ENCODE measurements at regions not wholly inside any gene's neighbourhood (a gene's known extent, or its start where the extent isn't known, plus 50 kb on each side); places are given as distances from the start of the nearest gene placed in this dataset.

- no peak for DNase-seq
These were observed 148.3 kb upstream of the TLL1 start for GRCh38 chr4:165724786-165725185.

- DNase-seq, result no peak
These were observed 147.7 kb upstream of the TLL1 start for GRCh38 chr4:165725352-165725751.

GRCh38 chr4:165726831-165727230, 146.2 kb upstream of the TLL1 start:
- no peak for DNase-seq

- DNase-seq, result no peak
These were observed 135.6 kb upstream of the TLL1 start for GRCh38 chr4:165737309-165737972.

GRCh38 chr4:165738571-165738970, 134.5 kb upstream of the TLL1 start:
- DNase-seq, result no peak

GRCh38 chr4:165740911-165741310, 132.1 kb upstream of the TLL1 start:
- no peak for DNase-seq

- DNase-seq, result no peak
These were observed 129.6 kb upstream of the TLL1 start for GRCh38 chr4:165743422-165743821.

- DNase-seq, result no peak
These were observed 128.7 kb upstream of the TLL1 start for GRCh38 chr4:165744370-165744769.

- no peak for DNase-seq
These were observed 124.7 kb upstream of the TLL1 start for GRCh38 chr4:165748321-165748720.

- no peak for DNase-seq
These were observed 121.2 kb upstream of the TLL1 start for GRCh38 chr4:165751882-165752281.

- DNase-seq, result no peak
These were observed 118.4 kb upstream of the TLL1 start for GRCh38 chr4:165754664-165755063.

GRCh38 chr4:165756836-165757235, 116.2 kb upstream of the TLL1 start:
- DNase-seq, result no peak

- no peak for DNase-seq
These were observed 115.6 kb upstream of the TLL1 start for GRCh38 chr4:165757451-165757850.

GRCh38 chr4:165758086-165758485, 115.0 kb upstream of the TLL1 start:
- DNase-seq, result no peak

GRCh38 chr4:165760182-165760581, 112.9 kb upstream of the TLL1 start:
- DNase-seq, result no peak

GRCh38 chr4:165761963-165762362, 111.1 kb upstream of the TLL1 start:
- no peak for DNase-seq

GRCh38 chr4:165763640-165764039, 109.4 kb upstream of the TLL1 start:
- no peak for DNase-seq

- DNase-seq, result no peak
These were observed 108.0 kb upstream of the TLL1 start for GRCh38 chr4:165765053-165765452.

- no peak for DNase-seq
These were observed 107.0 kb upstream of the TLL1 start for GRCh38 chr4:165766018-165766417.

GRCh38 chr4:165766976-165767375, 106.1 kb upstream of the TLL1 start:
- no peak for DNase-seq

- no peak for DNase-seq
These were observed 105.4 kb upstream of the TLL1 start for GRCh38 chr4:165767671-165768070.

GRCh38 chr4:165768281-165768680, 104.8 kb upstream of the TLL1 start:
- no peak for DNase-seq

GRCh38 chr4:165774326-165774725, 98.7 kb upstream of the TLL1 start:
- DNase-seq, result no peak

GRCh38 chr4:165779950-165780670, 92.9 kb upstream of the TLL1 start:
- DNase-seq, result no peak

- no peak for DNase-seq
These were observed 92.3 kb upstream of the TLL1 start for GRCh38 chr4:165780735-165781134.

All from activated CD4-positive, alpha-beta T cell treated with anti-CD3 and anti-CD28 coated beads, Interleukin-2, amount 50 U/mL, for 16 hours (primary cell).